PC-3 (cell line): ENCODE measurements at regions not wholly inside any gene's neighbourhood (a gene's known extent, or its start where the extent isn't known, plus 50 kb on each side); places are given as distances from the start of the nearest gene placed in this dataset.
"Not testable (repeated sequence)": the region's sequence is repeated elsewhere in the genome, so short reads cannot be mapped to it uniquely, and the experiment has no call there.

Experiments used
- CTCF ChIP-seq: fragments of 300-600 bp; sonication (generic); conservative IDR thresholded peaks from 2 replicates; pipeline ENCODE4 v1.5.1; 2017; ENCODE audit warnings: antibody characterized with exemption, low read depth, mild to moderate bottlenecking, low read length
- EZH2 ChIP-seq: fragments of 300-600 bp; sonication (generic); IDR thresholded peaks from one replicate; pipeline ENCODE4 v1.6.1; 2017; ENCODE audit warnings: antibody characterized with exemption, mild to moderate bottlenecking, low read length; ENCODE audit not compliant: unreplicated experiment

GRCh38 chr16:29203933-29204805, 202.3 kb downstream of the NPIPB11 start:
- TF ChIP-seq CTCF, EZH2: not testable (repeated sequence)
